ENCODE measurements at regions not wholly inside any gene's neighbourhood (a gene's known extent, or its start where the extent isn't known, plus 50 kb on each side); places are given as distances from the start of the nearest gene placed in this dataset.

DNA sequence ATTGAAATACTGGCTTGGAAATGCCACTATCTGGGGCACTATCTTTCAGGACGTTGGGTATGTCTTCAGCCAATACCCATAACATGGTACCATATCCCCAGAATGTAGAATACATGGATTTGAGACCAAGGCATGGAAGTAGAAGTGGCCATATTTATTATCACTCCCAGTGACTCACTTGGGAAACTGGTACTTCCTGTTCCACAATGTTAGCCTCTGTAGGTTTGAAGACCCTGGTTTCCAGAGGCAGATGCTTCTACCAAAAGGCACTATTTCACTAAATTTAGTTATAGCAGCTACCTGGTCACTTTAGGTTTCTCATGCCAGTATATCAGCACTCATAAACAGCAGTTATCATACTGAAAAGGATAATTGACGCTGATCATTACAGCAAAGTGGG lies 184.2 kb downstream of the CCDC71L start:
- TF ChIP-seq, protein P1, sequence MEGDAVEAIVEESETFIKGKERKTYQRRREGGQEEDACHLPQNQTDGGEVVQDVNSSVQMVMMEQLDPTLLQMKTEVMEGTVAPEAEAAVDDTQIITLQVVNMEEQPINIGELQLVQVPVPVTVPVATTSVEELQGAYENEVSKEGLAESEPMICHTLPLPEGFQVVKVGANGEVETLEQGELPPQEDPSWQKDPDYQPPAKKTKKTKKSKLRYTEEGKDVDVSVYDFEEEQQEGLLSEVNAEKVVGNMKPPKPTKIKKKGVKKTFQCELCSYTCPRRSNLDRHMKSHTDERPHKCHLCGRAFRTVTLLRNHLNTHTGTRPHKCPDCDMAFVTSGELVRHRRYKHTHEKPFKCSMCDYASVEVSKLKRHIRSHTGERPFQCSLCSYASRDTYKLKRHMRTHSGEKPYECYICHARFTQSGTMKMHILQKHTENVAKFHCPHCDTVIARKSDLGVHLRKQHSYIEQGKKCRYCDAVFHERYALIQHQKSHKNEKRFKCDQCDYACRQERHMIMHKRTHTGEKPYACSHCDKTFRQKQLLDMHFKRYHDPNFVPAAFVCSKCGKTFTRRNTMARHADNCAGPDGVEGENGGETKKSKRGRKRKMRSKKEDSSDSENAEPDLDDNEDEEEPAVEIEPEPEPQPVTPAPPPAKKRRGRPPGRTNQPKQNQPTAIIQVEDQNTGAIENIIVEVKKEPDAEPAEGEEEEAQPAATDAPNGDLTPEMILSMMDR (IDR thresholded peaks at IDR 0.05; ENCODE audit: low read depth, low read length) = no peak
- Histone ChIP-seq H3K27me3 (ENCODE audit: insufficient read depth, low read depth, severe bottlenecking) (no peaks in the 10 kb centered on the region), H3K9me3 (ENCODE audit: severe bottlenecking) (no peaks in the 10 kb centered on the region), H3K27ac (no peak overlapping the region), H3K36me3 (no peaks in the 10 kb centered on the region), H3K4me3 (ENCODE audit: low read depth, low read length) (no peak overlapping the region)
- no peak for DNase-seq

DNA sequence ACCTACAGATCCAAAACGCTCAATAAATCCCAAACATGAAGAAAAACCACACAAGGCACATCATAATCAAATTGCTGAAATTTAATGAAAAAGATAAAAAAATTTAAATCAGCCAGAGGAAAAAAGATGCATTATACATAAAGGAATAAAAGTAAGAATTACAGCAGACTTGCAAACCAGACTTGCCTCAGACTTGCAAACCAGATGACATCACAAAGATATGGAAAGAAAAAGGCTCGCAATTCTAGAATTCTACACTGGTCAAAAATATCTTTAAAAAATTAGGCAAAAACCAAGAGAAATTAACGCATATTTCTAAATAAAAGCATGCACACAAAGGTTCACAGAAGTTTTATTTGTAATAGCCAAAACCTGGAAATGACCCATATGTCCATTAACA lies 188.0 kb upstream of the NAMPT start:
- H3K36me3 ChIP-seq = no peaks in the 10 kb centered on the region
- no peak overlapping the region for H3K4me3 ChIP-seq (ENCODE audit: low read depth, low read length)
- no peak overlapping the region for H3K27ac ChIP-seq
- DNase-seq = no peak
- TF ChIP-seq, protein P1 (IDR thresholded peaks at IDR 0.05; ENCODE audit: low read depth, low read length) = no peak
- H3K9me3 ChIP-seq (ENCODE audit: severe bottlenecking) = no peaks in the 10 kb centered on the region
- no peaks in the 10 kb centered on the region for H3K27me3 ChIP-seq (ENCODE audit: insufficient read depth, low read depth, severe bottlenecking)

DNA sequence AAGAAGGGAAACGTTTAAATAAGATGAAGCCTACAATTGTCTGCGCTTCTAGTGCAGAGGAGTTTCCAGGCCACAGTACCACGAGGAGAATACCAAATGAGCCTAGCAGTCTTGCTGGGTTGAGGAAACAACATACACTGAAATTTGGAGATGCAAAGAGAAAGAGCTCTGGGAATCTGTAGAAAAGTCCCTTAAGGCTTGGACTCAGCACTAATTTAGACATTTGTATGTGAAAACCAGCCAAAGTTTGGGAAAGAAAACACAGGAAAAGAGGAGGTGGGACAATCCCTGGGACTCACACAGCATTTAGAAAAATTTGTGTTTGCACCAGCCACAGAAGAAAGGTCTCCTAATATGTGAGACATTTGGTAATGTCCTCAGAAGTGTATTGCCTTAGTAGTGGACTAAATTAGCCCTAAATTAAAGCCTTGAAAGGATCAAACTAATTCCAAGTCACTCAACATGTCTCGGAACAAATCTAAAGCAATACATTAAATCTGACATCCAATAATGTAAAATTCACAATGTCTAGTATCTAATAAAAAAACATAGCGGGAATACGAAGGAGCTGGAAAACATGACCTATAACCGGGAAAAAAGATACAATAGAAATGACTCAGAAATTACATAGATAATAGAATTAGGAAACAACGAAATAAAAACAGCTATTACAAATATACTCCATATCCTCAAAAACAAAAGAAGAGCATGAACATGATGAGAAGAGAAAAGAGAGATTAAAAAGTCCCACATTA lies 187.1 kb upstream of the NAMPT start:
- no peak overlapping the region for H3K4me3 ChIP-seq (ENCODE audit: low read depth, low read length)
- no peak overlapping the region for H3K27ac ChIP-seq
- TF ChIP-seq, protein P1 (IDR thresholded peaks at IDR 0.05; ENCODE audit: low read depth, low read length) = no peak
- no peaks in the 10 kb centered on the region for H3K9me3 ChIP-seq (ENCODE audit: severe bottlenecking)
- no peaks in the 10 kb centered on the region for H3K27me3 ChIP-seq (ENCODE audit: insufficient read depth, low read depth, severe bottlenecking)
- DNase-seq = no peak
- no peaks in the 10 kb centered on the region for H3K36me3 ChIP-seq

DNA sequence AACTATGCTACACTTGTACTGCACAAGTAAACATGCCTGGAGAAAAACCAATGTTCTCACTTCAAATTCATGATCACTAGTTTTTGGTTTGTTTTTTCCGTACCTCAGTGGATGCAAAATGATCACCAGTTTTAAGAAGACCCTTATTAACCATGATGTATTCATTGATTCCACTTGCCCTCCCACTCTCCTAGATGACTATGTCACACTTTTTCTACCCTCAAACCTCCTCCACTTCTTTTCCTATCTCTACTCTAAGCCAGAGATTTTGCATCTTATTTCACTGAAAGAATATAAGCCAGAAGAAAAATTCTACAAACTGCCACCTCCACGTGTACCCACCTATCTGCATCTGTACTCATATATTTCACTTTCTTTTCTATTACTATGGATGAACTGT lies 186.2 kb upstream of the NAMPT start:
- H3K27me3 ChIP-seq (ENCODE audit: insufficient read depth, low read depth, severe bottlenecking) = no peaks in the 10 kb centered on the region
- H3K36me3 ChIP-seq = no peaks in the 10 kb centered on the region
- no peaks in the 10 kb centered on the region for H3K9me3 ChIP-seq (ENCODE audit: severe bottlenecking)
- H3K27ac ChIP-seq = no peak overlapping the region
- DNase-seq = no peak
- TF ChIP-seq, protein P1 (IDR thresholded peaks at IDR 0.05; ENCODE audit: low read depth, low read length) = no peak
- H3K4me3 ChIP-seq (ENCODE audit: low read depth, low read length) = no peak overlapping the region

DNA sequence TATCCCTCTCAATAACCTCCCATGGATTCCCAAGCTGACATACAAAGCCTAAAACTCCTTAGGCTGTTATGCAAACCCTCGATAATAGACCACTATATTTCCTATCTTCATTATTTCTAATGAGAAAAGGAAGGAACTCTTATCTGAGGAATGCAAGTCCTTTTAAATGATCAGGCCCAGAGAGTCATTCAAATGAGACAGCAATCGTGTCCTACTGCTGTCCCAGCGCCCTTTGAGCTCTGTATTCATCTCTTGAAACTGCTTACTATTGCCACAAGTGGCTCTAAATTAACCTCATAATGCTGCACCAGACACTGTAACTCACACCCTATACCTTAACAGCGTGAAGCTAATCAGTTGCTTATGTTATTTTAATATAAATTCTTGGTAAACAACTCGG lies 182.1 kb upstream of the NAMPT start:
- H3K9me3 ChIP-seq (ENCODE audit: severe bottlenecking) = no peaks in the 10 kb centered on the region
- no peak for DNase-seq
- H3K27me3 ChIP-seq (ENCODE audit: insufficient read depth, low read depth, severe bottlenecking) = no peaks in the 10 kb centered on the region
- TF ChIP-seq, protein P1 (IDR thresholded peaks at IDR 0.05; ENCODE audit: low read depth, low read length) = no peak
- H3K27ac ChIP-seq = no peak overlapping the region
- no peaks in the 10 kb centered on the region for H3K36me3 ChIP-seq
- no peak overlapping the region for H3K4me3 ChIP-seq (ENCODE audit: low read depth, low read length)

Measured in WERI-Rb-1 (cell line).